ENCODE measurements at regions not wholly inside any gene's neighbourhood (a gene's known extent, or its start where the extent isn't known, plus 50 kb on each side); places are given as distances from the start of the nearest gene placed in this dataset.

- TF ChIP-seq ZNF331 (CRISPR knock-in tag; IDR thresholded peaks at IDR 0.05; ENCODE audit: low read depth), result no peak
- TF ChIP-seq JUNB (IDR thresholded peaks at IDR 0.05; ENCODE audit: unreplicated experiment), result no peak
- no peak for TF ChIP-seq EZH2 (IDR thresholded peaks at IDR 0.05; ENCODE audit: low read depth, unreplicated experiment)
- no peak for TF ChIP-seq ZNF114 (CRISPR knock-in tag; IDR thresholded peaks at IDR 0.05)
- no peak for TF ChIP-seq ZNF462 (CRISPR knock-in tag; IDR thresholded peaks at IDR 0.05)
- no peak for TF ChIP-seq CREB1 (CRISPR knock-in tag; IDR thresholded peaks at IDR 0.05; ENCODE audit: low read depth)
- TF ChIP-seq NANOG (IDR thresholded peaks at IDR 0.05; ENCODE audit: borderline replicate concordance), result no peak
- no peak for TF ChIP-seq STAT1 (IDR thresholded peaks at IDR 0.05; ENCODE audit: unreplicated experiment)
- TF ChIP-seq CTCF (conservative IDR thresholded peaks at IDR 0.05; ENCODE audit: low read depth in 2 of 2), result no peak
- TF ChIP-seq, protein P1, sequence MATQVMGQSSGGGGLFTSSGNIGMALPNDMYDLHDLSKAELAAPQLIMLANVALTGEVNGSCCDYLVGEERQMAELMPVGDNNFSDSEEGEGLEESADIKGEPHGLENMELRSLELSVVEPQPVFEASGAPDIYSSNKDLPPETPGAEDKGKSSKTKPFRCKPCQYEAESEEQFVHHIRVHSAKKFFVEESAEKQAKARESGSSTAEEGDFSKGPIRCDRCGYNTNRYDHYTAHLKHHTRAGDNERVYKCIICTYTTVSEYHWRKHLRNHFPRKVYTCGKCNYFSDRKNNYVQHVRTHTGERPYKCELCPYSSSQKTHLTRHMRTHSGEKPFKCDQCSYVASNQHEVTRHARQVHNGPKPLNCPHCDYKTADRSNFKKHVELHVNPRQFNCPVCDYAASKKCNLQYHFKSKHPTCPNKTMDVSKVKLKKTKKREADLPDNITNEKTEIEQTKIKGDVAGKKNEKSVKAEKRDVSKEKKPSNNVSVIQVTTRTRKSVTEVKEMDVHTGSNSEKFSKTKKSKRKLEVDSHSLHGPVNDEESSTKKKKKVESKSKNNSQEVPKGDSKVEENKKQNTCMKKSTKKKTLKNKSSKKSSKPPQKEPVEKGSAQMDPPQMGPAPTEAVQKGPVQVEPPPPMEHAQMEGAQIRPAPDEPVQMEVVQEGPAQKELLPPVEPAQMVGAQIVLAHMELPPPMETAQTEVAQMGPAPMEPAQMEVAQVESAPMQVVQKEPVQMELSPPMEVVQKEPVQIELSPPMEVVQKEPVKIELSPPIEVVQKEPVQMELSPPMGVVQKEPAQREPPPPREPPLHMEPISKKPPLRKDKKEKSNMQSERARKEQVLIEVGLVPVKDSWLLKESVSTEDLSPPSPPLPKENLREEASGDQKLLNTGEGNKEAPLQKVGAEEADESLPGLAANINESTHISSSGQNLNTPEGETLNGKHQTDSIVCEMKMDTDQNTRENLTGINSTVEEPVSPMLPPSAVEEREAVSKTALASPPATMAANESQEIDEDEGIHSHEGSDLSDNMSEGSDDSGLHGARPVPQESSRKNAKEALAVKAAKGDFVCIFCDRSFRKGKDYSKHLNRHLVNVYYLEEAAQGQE (IDR thresholded peaks at IDR 0.05; ENCODE audit: unreplicated experiment), result no peak
- no peak for TF ChIP-seq EZH2phosphoT487 (IDR thresholded peaks at IDR 0.05; ENCODE audit: unreplicated experiment)
- TF ChIP-seq, protein P2, sequence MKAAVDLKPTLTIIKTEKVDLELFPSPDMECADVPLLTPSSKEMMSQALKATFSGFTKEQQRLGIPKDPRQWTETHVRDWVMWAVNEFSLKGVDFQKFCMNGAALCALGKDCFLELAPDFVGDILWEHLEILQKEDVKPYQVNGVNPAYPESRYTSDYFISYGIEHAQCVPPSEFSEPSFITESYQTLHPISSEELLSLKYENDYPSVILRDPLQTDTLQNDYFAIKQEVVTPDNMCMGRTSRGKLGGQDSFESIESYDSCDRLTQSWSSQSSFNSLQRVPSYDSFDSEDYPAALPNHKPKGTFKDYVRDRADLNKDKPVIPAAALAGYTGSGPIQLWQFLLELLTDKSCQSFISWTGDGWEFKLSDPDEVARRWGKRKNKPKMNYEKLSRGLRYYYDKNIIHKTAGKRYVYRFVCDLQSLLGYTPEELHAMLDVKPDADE (IDR thresholded peaks at IDR 0.05), result no peak
- Histone ChIP-seq H3K4me3 (no peak overlapping the region), H3K9me2 (ENCODE audit: insufficient read depth) (no peaks in the 10 kb centered on the region), H3K4me2 (no peak overlapping the region), H3K27me3 (ENCODE audit: insufficient read depth) (no peaks in the 10 kb centered on the region), H3F3A (replicated peaks; ENCODE audit: low read depth) (no peaks in the 10 kb centered on the region), H2AFZ (no peak overlapping the region; the same call in 1 of the 2 replicates), H3K79me2 (replicated peaks; ENCODE audit: insufficient read depth) (no peaks in the 10 kb centered on the region), H3K27ac (ENCODE audit: low read depth) (no peak overlapping the region), H4K20me1 (replicated peaks; ENCODE audit: insufficient read depth) (no peaks in the 10 kb centered on the region), H3K36me3 (ENCODE audit: insufficient read depth) (no peaks in the 10 kb centered on the region), H3K4me1 (ENCODE audit: insufficient read depth) (no peaks in the 10 kb centered on the region)
- H3K27me3 Mint-ChIP-seq (ENCODE audit: insufficient read depth, low read depth, poor library complexity), result peaks cover 2% of the 10 kb centered on the region
- no peak for ATAC-seq
- peaks cover 29% of the 10 kb centered on the region for H3K36me3 Mint-ChIP-seq (ENCODE audit: low read depth)
- H3K27ac Mint-ChIP-seq, result no peak overlapping the region
- no peaks in the 10 kb centered on the region for H3K4me1 Mint-ChIP-seq
- no peak overlapping the region for H3K4me3 Mint-ChIP-seq
- DNase-seq (ENCODE audit: low spot score), result no peak
- peaks cover 32% of the 10 kb centered on the region for H3K9me3 Mint-ChIP-seq
Observed at GRCh38 chr18:40695526-40695925, 1259.5 kb upstream of the PIK3C3 start.

All from GM23338 (cell line).